Natural killer cell (primary cell): ENCODE measurements at regions not wholly inside any gene's neighbourhood (a gene's known extent, or its start where the extent isn't known, plus 50 kb on each side); places are given as distances from the start of the nearest gene placed in this dataset.
"Not testable (repeated sequence)": the region's sequence is repeated elsewhere in the genome, so short reads cannot be mapped to it uniquely, and the experiment has no call there.

Experiments used
- ATAC-seq, 3 donors: fragments of 150-1000 bp in 2 of 3; fragments of 200-7000 bp in 1 of 3; cut with Tn5 transposase; 1 replicate in 1 of 3; 2 replicates in 2 of 3; pipeline ENCODE4 v1.10.0; 2021; ENCODE audit warnings: mild to moderate bottlenecking in 2 of 3, moderate library complexity in 2 of 3
- DNase-seq, 2 donors: peaks; one replicate each; pipeline versions ENCODE4 v3.0.0 to v3.0.0-alpha.2; 2013 to 2021; ENCODE audit warnings: mixed read lengths in 1 of 2
- H3K27ac ChIP-seq: one replicate; pipeline ENCODE4 v1.5.1; 2013; ENCODE audit warnings: mild to moderate bottlenecking, low read length
- H3K27me3 ChIP-seq: one replicate; pipeline ENCODE4 v1.6.1; 2013; ENCODE audit warnings: low read length; ENCODE audit not compliant: control insufficient read depth, insufficient read depth
- H3K36me3 ChIP-seq: one replicate; pipeline ENCODE4 v1.6.1; 2013; ENCODE audit warnings: low read length; ENCODE audit not compliant: control insufficient read depth, insufficient read depth
- H3K4me1 ChIP-seq: one replicate; pipeline ENCODE4 v1.6.1; 2013; ENCODE audit warnings: low read length; ENCODE audit not compliant: control insufficient read depth, insufficient read depth
- H3K4me3 ChIP-seq: one replicate; pipeline ENCODE4 v1.5.1; 2013; ENCODE audit warnings: low read length
- H3K9me3 ChIP-seq: one replicate; pipeline ENCODE4 v1.6.1; 2013; ENCODE audit warnings: low read length; ENCODE audit not compliant: control insufficient read depth, insufficient read depth
- H3K27ac Mint-ChIP-seq, 2 donors: one replicate each; pipeline ENCODE4 v1.8.0; 2022; ENCODE audit warnings: mild to moderate bottlenecking in 2 of 2, mixed read lengths in 2 of 2, moderate library complexity in 1 of 2
- H3K27me3 Mint-ChIP-seq, 2 donors: one replicate each; pipeline ENCODE4 v1.8.0; 2022; ENCODE audit warnings: low read depth in 2 of 2, mixed read lengths in 2 of 2
- H3K36me3 Mint-ChIP-seq: one replicate; pipeline ENCODE4 v1.8.0; 2022; ENCODE audit warnings: mixed read lengths
- H3K4me1 Mint-ChIP-seq, 2 donors: one replicate each; pipeline ENCODE4 v1.8.0; 2022; ENCODE audit warnings: mixed read lengths in 2 of 2
- H3K4me3 Mint-ChIP-seq: one replicate; pipeline ENCODE4 v1.8.0; 2022; ENCODE audit warnings: mild to moderate bottlenecking, moderate library complexity, mixed read lengths
- H3K9me3 Mint-ChIP-seq, 2 donors: one replicate each; pipeline ENCODE4 v1.8.0; 2022; ENCODE audit warnings: mixed read lengths in 2 of 2
- CTCF ChIP-seq: fragments of 200-600 bp; IDR thresholded peaks from one replicate; pipeline ENCODE4 v1.8.0; 2022; ENCODE audit warnings: antibody characterized with exemption
- WGBS: methylation state at CpG from one replicate; pipeline ENCODE4 v1.1.7; 2013; ENCODE audit warnings: missing lambda C conversion rate; ENCODE audit not compliant: insufficient coverage; 5-methylcytosine and 5-hydroxymethylcytosine counted together
- intact Hi-C: fragments of 100-400 bp; cut with micrococcal nuclease; formaldehyde crosslinking; loops from one replicate; pipeline ENCODE4 v1.14.2; 2022

GRCh38 chr16:47907109-47907508 lies 248.7 kb downstream of the ABCC12 start:
- Histone ChIP-seq H3K36me3 (no peaks in the 10 kb centered on the region), H3K27me3 (no peaks in the 10 kb centered on the region), H3K9me3 (no peaks in the 10 kb centered on the region), H3K4me1 (no peaks in the 10 kb centered on the region), H3K27ac (no peak overlapping the region), H3K4me3 (no peak overlapping the region)
- 76% methylated on average over 13 of the region's 13 CpGs for WGBS
- TF ChIP-seq CTCF = no peak
- DNase-seq (no peak), ATAC-seq (no peak)
- no peaks in the 10 kb centered on the region for H3K4me1 Mint-ChIP-seq
- H3K36me3 Mint-ChIP-seq = no peaks in the 10 kb centered on the region
- no peak overlapping the region for H3K27ac Mint-ChIP-seq
- H3K9me3 Mint-ChIP-seq = peaks cover 2% of the 10 kb centered on the region in 2 donors
- intact Hi-C loops = no loop called here
- H3K4me3 Mint-ChIP-seq = no peak overlapping the region
- H3K27me3 Mint-ChIP-seq = no peaks in the 10 kb centered on the region

- Mint-ChIP-seq H3K4me1 (no peaks in the 10 kb centered on the region), H3K9me3 (peaks cover 2% of the 10 kb centered on the region in 2 donors), H3K36me3 (no peaks in the 10 kb centered on the region), H3K27ac (no peak overlapping the region), H3K4me3 (no peak overlapping the region), H3K27me3 (no peaks in the 10 kb centered on the region)
- 82% methylated on average over 3 of the region's 3 CpGs for WGBS
- intact Hi-C loops = no loop called here
- H3K4me1 ChIP-seq = no peaks in the 10 kb centered on the region
- no peak overlapping the region for H3K27ac ChIP-seq
- no peak for TF ChIP-seq CTCF
- H3K36me3 ChIP-seq = no peaks in the 10 kb centered on the region
- DNase-seq = no peak
- no peak for ATAC-seq
- no peak overlapping the region for H3K4me3 ChIP-seq
- H3K27me3 ChIP-seq = no peaks in the 10 kb centered on the region
- no peaks in the 10 kb centered on the region for H3K9me3 ChIP-seq
These were observed 250.0 kb downstream of the ABCC12 start for GRCh38 chr16:47905771-47906170.

- TF ChIP-seq CTCF = no peak
- Mint-ChIP-seq H3K4me1 (no peaks in the 10 kb centered on the region), H3K27ac (no peak overlapping the region), H3K9me3 (peaks cover 2 to 3% of the 10 kb centered on the region in 2 donors), H3K36me3 (no peaks in the 10 kb centered on the region), H3K4me3 (no peak overlapping the region), H3K27me3 (no peaks in the 10 kb centered on the region)
- no peak overlapping the region for H3K27ac ChIP-seq
- intact Hi-C loops = no loop called here
- H3K4me1 ChIP-seq = no peaks in the 10 kb centered on the region
- ATAC-seq = no peak
- no peak for DNase-seq
- no peaks in the 10 kb centered on the region for H3K36me3 ChIP-seq
- no peaks in the 10 kb centered on the region for H3K27me3 ChIP-seq
- no peak overlapping the region for H3K4me3 ChIP-seq
- WGBS = 81% methylated on average over 6 of the region's 6 CpGs
- no peaks in the 10 kb centered on the region for H3K9me3 ChIP-seq
These were observed 251.1 kb downstream of the ABCC12 start for GRCh38 chr16:47904691-47905090.

GRCh38 chr16:47903470-47903869 lies 252.3 kb downstream of the ABCC12 start:
- intact Hi-C loops = no loop called here
- H3K27ac ChIP-seq = no peak overlapping the region
- H3K9me3 ChIP-seq = no peaks in the 10 kb centered on the region
- WGBS = 71% methylated on average over 8 of the region's 10 CpGs
- H3K4me1 ChIP-seq = no peaks in the 10 kb centered on the region
- H3K27me3 ChIP-seq = no peaks in the 10 kb centered on the region
- no peaks in the 10 kb centered on the region for H3K36me3 Mint-ChIP-seq
- no peak overlapping the region for H3K27ac Mint-ChIP-seq
- H3K4me3 Mint-ChIP-seq = no peak overlapping the region
- DNase-seq (no peak), ATAC-seq (no peak)
- H3K9me3 Mint-ChIP-seq = peaks cover 0 to 7% of the 10 kb centered on the region in 2 donors
- no peaks in the 10 kb centered on the region for H3K36me3 ChIP-seq
- H3K4me3 ChIP-seq = no peak overlapping the region
- H3K4me1 Mint-ChIP-seq = no peaks in the 10 kb centered on the region
- no peak for TF ChIP-seq CTCF
- no peaks in the 10 kb centered on the region for H3K27me3 Mint-ChIP-seq

GRCh38 chr16:47897105-47897504 lies 258.7 kb downstream of the ABCC12 start:
- 69% methylated on average over 5 of the region's 5 CpGs for WGBS
- H3K27me3 Mint-ChIP-seq, intact Hi-C loops: not testable (repeated sequence)

More at GRCh38 chr16:47897105-47897504, 258.7 kb downstream of the ABCC12 start:
- H3K36me3 Mint-ChIP-seq, H3K27ac Mint-ChIP-seq, H3K4me3 Mint-ChIP-seq, H3K4me1 Mint-ChIP-seq, ATAC-seq, H3K9me3 Mint-ChIP-seq, H3K9me3 ChIP-seq, H3K4me3 ChIP-seq, H3K27ac ChIP-seq, DNase-seq, H3K27me3 ChIP-seq, H3K4me1 ChIP-seq, H3K36me3 ChIP-seq: not testable (repeated sequence)
